ENCODE measurements at regions not wholly inside any gene's neighbourhood (a gene's known extent, or its start where the extent isn't known, plus 50 kb on each side); places are given as distances from the start of the nearest gene placed in this dataset.
A peak's percentile ranks its signal among the peaks of the same experiment; 100 is the strongest.
"Not testable (repeated sequence)": the region's sequence is repeated elsewhere in the genome, so short reads cannot be mapped to it uniquely, and the experiment has no call there.

GRCh38 chr6:115468272-115469005 lies 592.3 kb downstream of the FRK start:
- no peak for DNase-seq (ENCODE audit: low spot score in 2 of 2)
- no peak for FAIRE-seq

DNA sequence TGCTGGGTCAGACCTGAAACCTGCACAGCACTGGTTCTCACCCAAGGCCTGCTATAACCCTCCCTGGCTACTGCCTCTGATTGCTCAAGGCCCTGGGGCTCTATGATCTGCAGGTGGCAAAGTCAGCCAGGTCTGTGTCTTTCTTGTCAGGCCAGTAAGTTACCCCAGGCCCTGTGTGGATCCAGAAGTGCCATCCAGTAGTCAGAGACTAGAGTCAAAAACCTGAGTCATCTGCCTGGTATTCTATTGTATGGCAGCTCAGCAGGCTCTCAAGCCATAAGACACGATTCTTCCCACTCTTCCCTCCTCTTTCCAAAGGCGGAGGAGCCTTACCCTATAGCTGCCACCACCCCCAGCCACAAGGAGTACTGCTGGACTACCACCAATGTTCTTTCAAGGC lies 593.0 kb downstream of the FRK start:
- FAIRE-seq (no peak), DNase-seq (ENCODE audit: low spot score in 2 of 2) (no peak)

GRCh38 chr6:115460913-115461312 lies 599.8 kb downstream of the FRK start:
- FAIRE-seq (no peak), DNase-seq (ENCODE audit: low spot score in 2 of 2) (no peak)

DNA sequence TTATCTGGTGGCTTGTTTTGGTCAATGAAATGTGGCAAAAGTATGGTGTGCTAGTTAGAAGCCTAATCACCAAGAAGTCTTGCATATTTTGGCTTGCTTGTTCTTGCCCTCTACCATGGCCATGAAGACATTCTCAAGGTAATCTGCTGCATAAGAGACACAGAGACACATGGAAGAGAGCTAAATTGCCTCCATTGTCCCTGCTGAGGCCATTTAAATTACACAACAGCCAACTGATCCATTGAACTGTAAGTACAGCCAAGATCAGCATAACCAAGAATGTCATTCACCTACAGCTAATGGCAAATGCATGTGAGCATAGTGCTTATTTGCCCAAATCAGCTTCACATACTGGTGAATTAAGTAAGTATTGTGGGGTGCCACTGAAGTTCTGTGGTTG lies 603.8 kb downstream of the FRK start:
- no peak for DNase-seq (ENCODE audit: low spot score in 2 of 2)
- no peak for FAIRE-seq

DNA sequence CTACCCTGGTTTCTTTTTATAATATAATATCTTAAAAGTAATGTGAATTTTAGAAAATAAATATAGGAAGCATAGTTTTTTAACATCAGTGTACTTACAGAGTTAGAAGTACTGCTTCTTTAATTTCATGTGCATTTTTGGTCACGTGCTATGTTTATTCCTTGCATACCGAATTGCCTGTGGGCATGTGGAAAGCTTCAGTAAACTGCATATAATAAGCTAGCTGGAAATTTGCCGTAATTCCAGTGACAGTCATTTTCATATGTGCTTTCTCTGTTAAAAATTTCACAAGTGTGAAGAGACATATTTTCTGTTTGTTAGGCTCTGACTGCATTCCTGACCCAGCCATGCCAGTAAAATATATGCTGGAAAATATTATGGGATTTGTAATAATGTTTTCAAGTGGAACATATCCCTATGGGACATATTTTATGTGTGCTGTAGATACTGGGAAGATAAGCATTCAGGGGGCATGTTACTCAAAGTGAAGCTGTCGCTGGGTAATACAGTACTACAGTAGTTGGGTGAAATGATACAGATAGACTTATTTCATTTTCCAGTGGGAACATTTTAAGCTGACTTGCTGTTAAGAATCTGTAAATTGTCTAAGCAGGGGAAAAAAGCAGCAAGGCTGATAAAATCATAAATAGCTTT lies 616.7 kb downstream of the FRK start:
- no peak for FAIRE-seq

DNA sequence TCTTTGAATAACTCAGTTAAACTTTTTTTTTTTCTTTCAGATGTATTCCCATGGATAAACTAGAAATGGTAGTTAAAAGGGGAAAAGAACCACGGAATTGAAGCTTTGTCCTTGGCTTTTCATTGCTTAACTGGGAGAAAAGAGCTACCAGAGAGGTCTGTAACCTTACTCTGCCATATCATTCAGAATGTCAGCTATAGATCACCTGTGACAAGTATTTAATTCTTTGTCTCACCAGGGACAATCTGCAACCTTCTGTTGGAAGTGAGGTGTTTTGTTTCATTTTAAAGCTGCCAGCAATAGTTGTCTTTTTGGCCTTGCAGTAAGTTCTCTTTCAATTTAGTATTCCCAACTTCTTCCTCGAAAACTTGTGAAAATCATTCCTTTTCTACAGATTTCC lies 618.4 kb downstream of the FRK start:
- no peak for FAIRE-seq
- no peak for DNase-seq (ENCODE audit: low spot score in 2 of 2)

More for the DNA sequence above, 616.7 kb downstream of the FRK start:
- DNase-seq (ENCODE audit: low spot score in 2 of 2), result no peak

DNA sequence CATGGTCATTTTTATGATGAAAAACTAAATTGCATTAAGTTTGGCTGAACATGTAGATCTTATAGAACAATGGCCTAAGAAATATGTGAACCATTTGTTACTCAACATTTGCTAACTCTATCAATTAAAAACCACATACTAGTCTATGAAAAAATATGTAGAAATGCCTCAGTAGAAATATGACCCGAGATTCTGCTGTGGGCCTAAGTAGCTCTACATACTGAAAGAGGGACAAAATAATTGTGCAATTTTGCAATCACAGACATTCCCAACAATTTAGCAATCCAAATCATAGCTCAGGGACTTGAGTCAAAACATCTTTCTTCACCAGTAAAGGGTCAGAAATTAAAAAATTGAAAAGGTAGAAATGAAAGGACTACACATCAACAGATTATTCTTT lies 619.0 kb downstream of the FRK start:
- FAIRE-seq, result no peak
- DNase-seq (ENCODE audit: low spot score in 2 of 2), result no peak

DNA sequence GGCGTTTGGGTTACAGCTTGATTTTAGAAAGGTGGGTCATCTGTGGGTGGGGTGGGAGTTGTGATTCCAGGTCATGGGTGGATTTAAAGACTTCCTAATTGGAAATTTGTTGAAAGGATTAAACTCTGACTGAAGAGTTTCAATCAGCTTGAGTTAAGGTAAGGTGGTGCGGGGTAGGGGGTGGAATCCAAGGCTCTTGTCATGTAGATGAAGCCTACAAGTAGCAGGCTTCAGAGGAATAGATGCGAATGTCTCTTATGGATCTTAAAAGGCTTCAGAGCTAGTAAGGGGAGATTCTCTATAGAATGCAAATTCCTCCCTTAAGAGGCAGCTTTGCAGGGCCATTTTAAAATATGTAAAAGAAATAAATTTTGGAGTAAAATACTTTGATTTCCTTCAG lies 645.3 kb downstream of the FRK start:
- DNase-seq (ENCODE audit: low spot score in 2 of 2) (no peak), FAIRE-seq (no peak)

DNA sequence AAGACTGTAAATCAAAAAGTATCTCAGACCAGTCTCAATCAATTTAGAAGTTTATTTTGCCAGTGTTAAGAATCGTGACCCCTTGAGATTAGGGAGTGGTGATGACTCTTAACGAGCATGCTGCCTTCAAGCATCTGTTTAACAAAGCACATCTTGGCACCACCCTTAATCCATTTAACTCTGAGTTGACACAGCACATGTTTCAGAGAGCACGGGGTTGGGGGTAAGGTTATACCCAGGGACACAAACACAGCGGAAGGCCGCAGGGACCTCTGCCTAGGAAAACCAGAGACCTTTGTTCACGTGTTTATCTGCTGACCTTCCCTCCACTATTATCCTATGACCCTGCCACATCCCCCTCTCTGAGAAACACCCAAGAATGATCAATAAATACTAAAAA lies 645.8 kb downstream of the FRK start:
- FAIRE-seq; DNase-seq (ENCODE audit: low spot score in 2 of 2): not testable (repeated sequence)

DNA sequence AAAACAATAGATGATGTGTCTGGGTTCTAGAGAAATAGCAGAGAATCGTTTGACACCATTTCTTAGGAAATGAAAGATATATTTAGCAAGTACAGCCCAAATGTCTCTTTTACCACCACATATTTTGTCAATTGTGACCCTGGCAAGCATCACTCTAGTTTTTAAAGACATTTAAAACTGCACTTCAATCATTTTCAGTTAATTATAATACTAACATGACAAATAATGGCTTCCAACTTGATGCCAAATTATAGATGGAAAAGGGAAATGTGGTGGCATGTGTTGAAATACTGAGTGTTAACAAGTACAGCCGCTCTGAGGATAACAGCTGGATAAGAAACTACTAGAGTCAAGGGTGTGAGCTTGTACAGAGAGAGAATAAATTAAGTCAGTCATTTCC lies 648.9 kb downstream of the FRK start:
- DNase-seq (ENCODE audit: low spot score in 2 of 2), result no peak
- no peak for FAIRE-seq

DNA sequence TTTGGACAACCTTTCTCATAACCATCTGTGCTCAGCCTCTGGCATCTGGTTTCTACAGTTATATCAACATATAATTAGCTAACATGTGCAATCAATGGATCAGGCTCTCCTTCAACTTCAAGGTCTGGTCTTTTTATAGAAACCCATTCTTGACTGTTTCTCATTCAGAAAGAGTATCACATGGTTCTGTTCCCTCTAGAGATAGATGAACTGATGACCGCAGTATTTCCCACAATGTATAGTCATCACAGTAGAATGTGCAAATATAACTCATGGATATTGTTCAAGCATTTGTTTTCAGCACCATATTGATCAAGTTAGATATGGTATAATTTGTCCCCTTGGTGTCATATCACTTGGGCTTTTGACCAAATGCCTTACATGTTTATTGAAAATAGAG lies 656.2 kb downstream of the FRK start:
- no peak for FAIRE-seq
- DNase-seq (ENCODE audit: low spot score in 2 of 2), result no peak

- DNase-seq (ENCODE audit: low spot score in 2 of 2) (no peak), FAIRE-seq (peak; percentile 40)
These were observed 662.1 kb downstream of the FRK start for GRCh38 chr6:115398607-115399006.

GRCh38 chr6:115396112-115396906 lies 664.4 kb downstream of the FRK start:
- FAIRE-seq (no peak), DNase-seq (ENCODE audit: low spot score in 2 of 2) (no peak)

- no peak for DNase-seq (ENCODE audit: low spot score in 2 of 2)
- FAIRE-seq, result no peak
These were observed 666.9 kb downstream of the FRK start for GRCh38 chr6:115393821-115394220.

GRCh38 chr6:115370202-115370601 lies 690.5 kb downstream of the FRK start:
- FAIRE-seq (no peak), DNase-seq (ENCODE audit: low spot score in 2 of 2) (no peak)

DNA sequence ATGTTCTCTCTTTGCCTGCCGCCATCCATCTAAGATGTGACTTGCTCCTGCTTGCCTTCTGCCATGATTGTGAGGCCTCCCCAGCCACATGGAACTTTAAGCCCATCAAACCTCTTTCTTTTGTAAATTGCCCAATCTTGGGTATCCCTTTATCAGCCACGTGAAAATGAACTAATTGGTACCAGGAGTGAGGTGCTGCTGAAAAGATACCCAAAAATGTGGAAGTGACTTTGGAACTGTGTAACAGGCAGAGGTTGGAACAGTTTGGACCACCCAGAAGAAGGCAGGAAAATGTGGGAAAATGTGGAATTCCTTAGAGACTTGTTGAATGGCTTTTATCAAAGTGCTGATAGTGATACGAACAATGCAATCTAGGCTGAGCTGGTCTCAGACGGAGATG lies 694.9 kb downstream of the FRK start:
- FAIRE-seq (no peak), DNase-seq (ENCODE audit: low spot score in 2 of 2) (no peak)

GRCh38 chr6:115363379-115363778 lies 697.3 kb downstream of the FRK start:
- DNase-seq (ENCODE audit: low spot score in 2 of 2) (no peak), FAIRE-seq (no peak)

GRCh38 chr6:115362234-115362633 lies 698.5 kb downstream of the FRK start:
- DNase-seq (ENCODE audit: low spot score in 2 of 2), result no peak
- no peak for FAIRE-seq

GRCh38 chr6:115360602-115361325 lies 699.9 kb downstream of the FRK start:
- no peak for FAIRE-seq
- no peak for DNase-seq (ENCODE audit: low spot score in 2 of 2)

GRCh38 chr6:115358616-115359015 lies 702.1 kb downstream of the FRK start:
- FAIRE-seq (no peak), DNase-seq (ENCODE audit: low spot score in 2 of 2) (no peak)

DNA sequence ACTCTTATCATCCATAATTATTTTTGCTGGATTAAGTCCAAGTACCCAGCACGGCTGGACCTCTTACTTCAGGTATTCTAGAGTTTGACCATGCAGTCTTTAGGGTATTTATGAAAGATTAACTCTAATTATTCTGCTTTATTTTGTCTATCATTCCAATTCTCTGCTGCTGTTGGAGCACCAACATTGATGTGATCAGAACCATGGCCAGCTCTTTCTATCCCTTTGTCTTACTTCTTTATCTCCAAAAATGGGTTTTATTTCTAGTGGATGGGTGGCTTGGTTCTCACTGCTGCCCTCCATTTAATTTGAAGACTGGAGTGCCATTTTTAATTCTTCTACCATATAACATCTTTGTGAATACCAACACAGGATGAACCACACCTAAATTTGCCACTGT lies 704.3 kb downstream of the FRK start:
- no peak for FAIRE-seq
- DNase-seq (ENCODE audit: low spot score in 2 of 2), result no peak

Measured in frontal cortex (tissue), 3 donors.